ENCODE measurements at regions not wholly inside any gene's neighbourhood (a gene's known extent, or its start where the extent isn't known, plus 50 kb on each side); places are given as distances from the start of the nearest gene placed in this dataset.

DNA sequence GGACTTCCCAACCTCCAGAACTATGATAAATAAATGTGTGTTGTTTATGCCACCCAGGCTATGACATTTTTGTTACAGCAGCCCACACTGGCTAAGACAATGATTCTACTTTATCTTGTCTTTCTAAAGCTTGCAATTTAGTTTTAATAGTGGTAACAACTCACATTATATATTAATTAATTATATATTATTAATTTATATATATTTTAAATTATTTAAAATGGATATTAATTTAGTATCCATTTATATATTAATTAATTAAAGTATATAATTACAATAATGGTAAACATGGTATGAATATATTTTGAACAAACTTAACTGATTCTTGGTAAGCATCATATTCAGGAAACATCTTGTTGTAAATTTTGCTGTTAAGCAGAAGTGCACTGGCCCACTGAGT, 863.9 kb downstream of the MCTP2 start:
- no peaks in the 10 kb centered on the region for H3K27me3 ChIP-seq (ENCODE audit: insufficient read depth, low read length, poor library complexity, severe bottlenecking)
- no peaks in the 10 kb centered on the region for H3F3A ChIP-seq (ENCODE audit: low read depth)
- H3K79me2 ChIP-seq (ENCODE audit: insufficient read depth, low read length), result no peaks in the 10 kb centered on the region
- no peaks in the 10 kb centered on the region; the same call in 1 of the 2 replicates for H3K9me2 ChIP-seq (replicated peaks; ENCODE audit: low read depth, low read length)
- no peak overlapping the region for H2AFZ ChIP-seq (ENCODE audit: low read length)
- no peaks in the 10 kb centered on the region for H3K36me3 ChIP-seq (ENCODE audit: insufficient read depth, low read length)
- no peak overlapping the region for H3K4me3 ChIP-seq (ENCODE audit: low read length, poor library complexity, severe bottlenecking)
- TF ChIP-seq, protein P1, sequence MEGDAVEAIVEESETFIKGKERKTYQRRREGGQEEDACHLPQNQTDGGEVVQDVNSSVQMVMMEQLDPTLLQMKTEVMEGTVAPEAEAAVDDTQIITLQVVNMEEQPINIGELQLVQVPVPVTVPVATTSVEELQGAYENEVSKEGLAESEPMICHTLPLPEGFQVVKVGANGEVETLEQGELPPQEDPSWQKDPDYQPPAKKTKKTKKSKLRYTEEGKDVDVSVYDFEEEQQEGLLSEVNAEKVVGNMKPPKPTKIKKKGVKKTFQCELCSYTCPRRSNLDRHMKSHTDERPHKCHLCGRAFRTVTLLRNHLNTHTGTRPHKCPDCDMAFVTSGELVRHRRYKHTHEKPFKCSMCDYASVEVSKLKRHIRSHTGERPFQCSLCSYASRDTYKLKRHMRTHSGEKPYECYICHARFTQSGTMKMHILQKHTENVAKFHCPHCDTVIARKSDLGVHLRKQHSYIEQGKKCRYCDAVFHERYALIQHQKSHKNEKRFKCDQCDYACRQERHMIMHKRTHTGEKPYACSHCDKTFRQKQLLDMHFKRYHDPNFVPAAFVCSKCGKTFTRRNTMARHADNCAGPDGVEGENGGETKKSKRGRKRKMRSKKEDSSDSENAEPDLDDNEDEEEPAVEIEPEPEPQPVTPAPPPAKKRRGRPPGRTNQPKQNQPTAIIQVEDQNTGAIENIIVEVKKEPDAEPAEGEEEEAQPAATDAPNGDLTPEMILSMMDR (conservative IDR thresholded peaks at IDR 0.05; ENCODE audit: low read length), result no peak
- TF ChIP-seq EZH2phosphoT487 (IDR thresholded peaks at IDR 0.05; ENCODE audit: borderline replicate concordance), result no peak
- H4K20me1 ChIP-seq (ENCODE audit: insufficient read depth, low read length, poor library complexity, severe bottlenecking), result no peaks in the 10 kb centered on the region
- no peak overlapping the region for H3K4me2 ChIP-seq (ENCODE audit: low read depth, low read length, poor library complexity, severe bottlenecking)
- no peaks in the 10 kb centered on the region for H3K9me3 ChIP-seq (ENCODE audit: insufficient read depth, low read depth, low read length)
- H3K9ac ChIP-seq (ENCODE audit: low read depth, low read length, poor library complexity, severe bottlenecking), result no peak overlapping the region
- no peaks in the 10 kb centered on the region for H3K4me1 ChIP-seq (ENCODE audit: insufficient read depth, low read length, poor library complexity, severe bottlenecking)

DNA sequence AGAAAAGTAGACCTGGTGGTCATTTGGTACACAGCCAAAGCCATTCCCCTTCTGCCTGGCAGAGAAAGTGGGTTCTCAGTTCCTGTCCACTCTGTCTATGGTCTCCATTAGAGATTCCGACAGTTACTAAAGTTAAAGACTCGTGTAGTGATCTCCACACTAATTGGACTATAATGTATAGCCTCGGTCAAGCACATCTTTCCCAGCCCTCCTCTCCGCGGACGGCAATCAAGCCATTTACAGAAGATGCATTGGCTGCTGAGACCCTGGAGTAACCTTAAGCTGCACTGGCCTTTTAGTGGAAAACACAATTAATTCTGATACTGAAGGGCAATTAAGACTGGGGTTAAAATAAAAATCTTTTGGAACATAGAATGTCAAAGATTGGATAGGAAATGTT, 865.3 kb downstream of the MCTP2 start:
- Histone ChIP-seq H3K4me1 (ENCODE audit: insufficient read depth, low read length, poor library complexity, severe bottlenecking) (no peaks in the 10 kb centered on the region), H3K9ac (ENCODE audit: low read depth, low read length, poor library complexity, severe bottlenecking) (no peak overlapping the region), H3K9me2 (replicated peaks; ENCODE audit: low read depth, low read length) (no peaks in the 10 kb centered on the region), H2AFZ (ENCODE audit: low read length) (no peak overlapping the region), H4K20me1 (ENCODE audit: insufficient read depth, low read length, poor library complexity, severe bottlenecking) (no peaks in the 10 kb centered on the region), H3K36me3 (ENCODE audit: insufficient read depth, low read length) (no peaks in the 10 kb centered on the region), H3K9me3 (ENCODE audit: insufficient read depth, low read depth, low read length) (no peaks in the 10 kb centered on the region), H3K27me3 (ENCODE audit: insufficient read depth, low read length, poor library complexity, severe bottlenecking) (no peaks in the 10 kb centered on the region), H3K79me2 (ENCODE audit: insufficient read depth, low read length) (no peaks in the 10 kb centered on the region), H3F3A (ENCODE audit: low read depth) (no peaks in the 10 kb centered on the region), H3K4me2 (ENCODE audit: low read depth, low read length, poor library complexity, severe bottlenecking) (no peak overlapping the region), H3K4me3 (ENCODE audit: low read length, poor library complexity, severe bottlenecking) (no peak overlapping the region)
- TF ChIP-seq EZH2phosphoT487 (IDR thresholded peaks at IDR 0.05; ENCODE audit: borderline replicate concordance), result no peak
- TF ChIP-seq, protein P1 (conservative IDR thresholded peaks at IDR 0.05; ENCODE audit: low read length), result no peak

DNA sequence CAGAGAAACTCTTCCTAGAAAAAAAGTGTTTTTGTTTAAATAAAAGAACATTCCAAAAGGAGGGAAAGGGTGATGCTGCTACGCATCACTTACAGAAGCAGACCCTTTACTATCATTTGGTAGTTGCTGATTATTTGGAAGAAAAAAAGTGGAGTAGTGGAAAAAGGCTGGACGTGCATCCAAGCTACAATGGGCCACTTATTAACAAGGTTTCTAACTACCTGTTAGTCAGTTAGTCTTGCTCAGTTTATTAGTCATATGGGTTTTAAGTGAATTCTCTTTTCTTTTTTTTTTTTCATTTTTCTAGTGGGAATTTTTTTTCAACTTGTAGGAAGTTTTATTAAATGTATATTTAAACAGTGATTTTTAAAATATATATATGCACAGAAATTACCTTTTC, 866.0 kb downstream of the MCTP2 start:
- Histone ChIP-seq H3K4me1 (ENCODE audit: insufficient read depth, low read length, poor library complexity, severe bottlenecking) (no peaks in the 10 kb centered on the region), H3F3A (ENCODE audit: low read depth) (no peaks in the 10 kb centered on the region), H3K9me3 (ENCODE audit: insufficient read depth, low read depth, low read length) (no peaks in the 10 kb centered on the region), H3K79me2 (ENCODE audit: insufficient read depth, low read length) (no peaks in the 10 kb centered on the region), H2AFZ (ENCODE audit: low read length) (no peak overlapping the region), H3K4me2 (ENCODE audit: low read depth, low read length, poor library complexity, severe bottlenecking) (no peak overlapping the region), H3K36me3 (ENCODE audit: insufficient read depth, low read length) (no peaks in the 10 kb centered on the region), H4K20me1 (ENCODE audit: insufficient read depth, low read length, poor library complexity, severe bottlenecking) (no peaks in the 10 kb centered on the region), H3K9ac (ENCODE audit: low read depth, low read length, poor library complexity, severe bottlenecking) (no peak overlapping the region), H3K4me3 (ENCODE audit: low read length, poor library complexity, severe bottlenecking) (no peak overlapping the region), H3K9me2 (replicated peaks; ENCODE audit: low read depth, low read length) (no peaks in the 10 kb centered on the region), H3K27me3 (ENCODE audit: insufficient read depth, low read length, poor library complexity, severe bottlenecking) (no peaks in the 10 kb centered on the region)
- TF ChIP-seq, protein P1 (conservative IDR thresholded peaks at IDR 0.05; ENCODE audit: low read length), result no peak
- TF ChIP-seq EZH2phosphoT487 (IDR thresholded peaks at IDR 0.05; ENCODE audit: borderline replicate concordance), result no peak
